T-helper 1 cell treated with Interleukin-12 subunit alpha and Interleukin-12 subunit beta and Interleukin-4 antibody, amounts not matched to agents 30 ng/mL and 1 ng/mL, for 36 hours (primary cell): ENCODE measurements at regions not wholly inside any gene's neighbourhood (a gene's known extent, or its start where the extent isn't known, plus 50 kb on each side); places are given as distances from the start of the nearest gene placed in this dataset.

Experiments
- intact Hi-C: fragments of 100-400 bp; cut with micrococcal nuclease; formaldehyde crosslinking; loops from one replicate; pipeline ENCODE4 v1.15.1; 2024

GRCh38 chr3:80233576-80233975 lies 465.8 kb upstream of the ROBO1 start:
- intact Hi-C loops: loop anchor here (10.0 kb wide), 1 partner anchor 219 kb away; no protein-coding TSS in a partner anchor

GRCh38 chr3:80232760-80233159 lies 465.0 kb upstream of the ROBO1 start:
- intact Hi-C loops: loop anchor here (10.0 kb wide), 1 partner anchor 218 kb away; no protein-coding TSS in a partner anchor

- intact Hi-C loops: loop anchor here (10.0 kb wide), 1 partner anchor 216 kb away; no protein-coding TSS in a partner anchor
These were observed 463.2 kb upstream of the ROBO1 start for GRCh38 chr3:80230962-80231361.

GRCh38 chr3:80227216-80227615 lies 459.4 kb upstream of the ROBO1 start:
- intact Hi-C loops: no loop called here

- intact Hi-C loops: no loop called here
These were observed 447.4 kb upstream of the ROBO1 start for GRCh38 chr3:80215191-80215590.

GRCh38 chr3:80213086-80213485 lies 445.3 kb upstream of the ROBO1 start:
- intact Hi-C loops: no loop called here

- intact Hi-C loops: loop anchor here (10.0 kb wide), 1 partner anchor 228 kb away; no protein-coding TSS in a partner anchor
These were observed 425.1 kb upstream of the ROBO1 start for GRCh38 chr3:80192936-80193335.

- intact Hi-C loops: loop anchor here (10.0 kb wide), 1 partner anchor 225 kb away; no protein-coding TSS in a partner anchor
These were observed 422.3 kb upstream of the ROBO1 start for GRCh38 chr3:80190051-80190450.

- intact Hi-C loops: no loop called here
These were observed 420.2 kb upstream of the ROBO1 start for GRCh38 chr3:80187981-80188380.

GRCh38 chr3:80159990-80160506 lies 392.2 kb upstream of the ROBO1 start:
- intact Hi-C loops: no loop called here

- intact Hi-C loops: no loop called here
These were observed 390.5 kb upstream of the ROBO1 start for GRCh38 chr3:80158332-80158731.

GRCh38 chr3:80157546-80157945 lies 389.7 kb upstream of the ROBO1 start:
- intact Hi-C loops: no loop called here

- intact Hi-C loops: no loop called here
These were observed 384.9 kb upstream of the ROBO1 start for GRCh38 chr3:80152692-80153091.

GRCh38 chr3:80142714-80143113 lies 374.9 kb upstream of the ROBO1 start:
- intact Hi-C loops: no loop called here

- intact Hi-C loops: no loop called here
These were observed 373.8 kb upstream of the ROBO1 start for GRCh38 chr3:80141557-80141956.

GRCh38 chr3:80116281-80116680 lies 348.5 kb upstream of the ROBO1 start:
- intact Hi-C loops: no loop called here

GRCh38 chr3:80114694-80115093 lies 346.9 kb upstream of the ROBO1 start:
- intact Hi-C loops: no loop called here

- intact Hi-C loops: no loop called here
These were observed 345.5 kb upstream of the ROBO1 start for GRCh38 chr3:80113331-80113730.

- intact Hi-C loops: no loop called here
These were observed 331.8 kb upstream of the ROBO1 start for GRCh38 chr3:80099559-80100066.

GRCh38 chr3:80097674-80098073 lies 329.9 kb upstream of the ROBO1 start:
- intact Hi-C loops: no loop called here

GRCh38 chr3:80096909-80097308 lies 329.1 kb upstream of the ROBO1 start:
- intact Hi-C loops: no loop called here

GRCh38 chr3:80094589-80094988 lies 326.8 kb upstream of the ROBO1 start:
- intact Hi-C loops: no loop called here

GRCh38 chr3:80087767-80088166 lies 320.0 kb upstream of the ROBO1 start:
- intact Hi-C loops: no loop called here
